Prostate gland (tissue), 2 donors: ENCODE measurements at regions not wholly inside any gene's neighbourhood (a gene's known extent, or its start where the extent isn't known, plus 50 kb on each side); places are given as distances from the start of the nearest gene placed in this dataset.

Source experiments
- DNase-seq: peaks from one replicate; pipeline ENCODE4 v3.0.0-alpha.2; 2019; ENCODE audit warnings: low spot score
- H3K27ac ChIP-seq, 2 donors: fragments of 200-600 bp; sonication (generic); 2 replicates each; pipeline ENCODE4 v1.5.1; 2017 to 2019
- H3K27me3 ChIP-seq: fragments of 200-600 bp; sonication (generic); replicated peaks from 2 replicates; pipeline ENCODE4 v1.5.1; 2019; ENCODE audit not compliant: insufficient read depth
- H3K36me3 ChIP-seq, 2 donors: fragments of 200-600 bp; sonication (generic); 1 replicate in 1 of 2; 2 replicates in 1 of 2; pipeline versions ENCODE4 v1.5.1 to v1.8.1; 2017 to 2019
- H3K4me1 ChIP-seq: fragments of 200-600 bp; sonication (generic); replicated peaks from 2 replicates; pipeline ENCODE4 v1.5.1; 2019
- H3K4me3 ChIP-seq, 2 donors: fragments of 200-600 bp; sonication (generic); 2 replicates each; pipeline ENCODE4 v1.5.1; 2017 to 2019
- H3K9me3 ChIP-seq: fragments of 200-600 bp; sonication (generic); 2 replicates; pipeline ENCODE4 v1.5.1; 2017
- CTCF ChIP-seq, 4 experiments: fragments of 200-600 bp in 2 of 4; fragments of 450-650 bp in 2 of 4; sonication (generic) in 2 of 4; IDR thresholded peaks; 1 replicate in 3 of 4; 2 replicates in 1 of 4; pipeline ENCODE4 v1.5.1; 2016 to 2019; ENCODE audit warnings: antibody characterized with exemption in 4 of 4, mild to moderate bottlenecking in 2 of 4, moderate library complexity in 2 of 4
- POLR2A ChIP-seq: fragments of 450-650 bp; IDR thresholded peaks from one replicate; pipeline ENCODE4 v1.6.1; 2016; ENCODE audit warnings: antibody characterized with exemption, mild to moderate bottlenecking
- POLR2AphosphoS5 ChIP-seq: sonication (generic); formaldehyde crosslinking; IDR thresholded peaks from one replicate; pipeline ENCODE4 v1.6.1; 2017; ENCODE audit warnings: antibody characterized with exemption
- WGBS: methylation state at CpG from one replicate; pipeline ENCODE4 v1.1.5; 2018; 5-methylcytosine and 5-hydroxymethylcytosine counted together
- intact Hi-C: fragments of 100-400 bp; cut with DNase I; formaldehyde crosslinking; loops from one replicate; pipeline ENCODE4 v1.14.2; 2022

- no peaks in the 10 kb centered on the region for H3K4me1 ChIP-seq
These were observed 179.1 kb downstream of the NSUN3 start for GRCh38 chr3:94241986-94242385.

GRCh38 chr3:94246171-94246570 is 183.3 kb downstream of the NSUN3 start:
- no peak overlapping the region for H3K4me3 ChIP-seq
- intact Hi-C loops = no loop called here
- TF ChIP-seq POLR2A (no peak), POLR2AphosphoS5 (no peak), CTCF (IDR thresholded peaks at IDR 0.05) (no peak)
- DNase-seq = no peak
- H3K27ac ChIP-seq = no peak overlapping the region
- WGBS = 7% methylated on average over 4 of the region's 4 CpGs
- H3K36me3 ChIP-seq = no peaks in the 10 kb centered on the region
- no peaks in the 10 kb centered on the region for H3K27me3 ChIP-seq
- H3K4me1 ChIP-seq = no peaks in the 10 kb centered on the region
- H3K9me3 ChIP-seq = no peaks in the 10 kb centered on the region

More at GRCh38 chr3:94241986-94242385, 179.1 kb downstream of the NSUN3 start:
- no peaks in the 10 kb centered on the region for H3K9me3 ChIP-seq
- DNase-seq = no peak
- H3K36me3 ChIP-seq = no peaks in the 10 kb centered on the region
- intact Hi-C loops = no loop called here
- H3K27me3 ChIP-seq = no peaks in the 10 kb centered on the region
- H3K27ac ChIP-seq = no peak overlapping the region
- 88% methylated on average over 3 of the region's 3 CpGs for WGBS
- no peak overlapping the region for H3K4me3 ChIP-seq
- TF ChIP-seq CTCF (IDR thresholded peaks at IDR 0.05) (no peak), POLR2AphosphoS5 (no peak), POLR2A (no peak)

DNA sequence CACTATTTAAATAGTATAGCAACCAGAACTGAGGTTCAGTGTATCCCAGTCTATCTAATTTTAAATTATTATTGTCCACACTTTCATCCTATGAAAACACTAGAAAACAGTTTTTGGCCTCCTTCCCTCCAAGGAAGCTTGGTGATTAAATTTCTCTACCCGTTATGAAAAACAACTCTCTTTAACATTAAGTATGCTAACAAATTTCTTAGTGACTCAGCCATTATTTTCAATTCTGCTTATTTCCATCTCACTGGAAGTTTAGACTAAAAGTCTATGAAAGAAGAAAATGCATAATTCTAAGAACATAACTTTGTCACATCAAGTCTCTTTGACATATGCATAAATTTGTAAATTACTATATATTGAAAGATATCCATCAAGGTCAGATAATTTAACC is 185.2 kb downstream of the NSUN3 start:
- H3K9me3 ChIP-seq = no peaks in the 10 kb centered on the region
- no peaks in the 10 kb centered on the region for H3K4me1 ChIP-seq
- TF ChIP-seq POLR2A (no peak), CTCF (IDR thresholded peaks at IDR 0.05) (no peak), POLR2AphosphoS5 (no peak)
- no peak for DNase-seq
- intact Hi-C loops = no loop called here
- 77% methylated on average over 1 of the region's 1 CpG for WGBS
- no peak overlapping the region for H3K27ac ChIP-seq
- no peaks in the 10 kb centered on the region for H3K27me3 ChIP-seq
- no peaks in the 10 kb centered on the region for H3K36me3 ChIP-seq
- no peak overlapping the region for H3K4me3 ChIP-seq

GRCh38 chr3:94249491-94250079 is 186.7 kb downstream of the NSUN3 start:
- H3K4me3 ChIP-seq = no peak overlapping the region
- no peaks in the 10 kb centered on the region for H3K9me3 ChIP-seq
- peak; percentile 36 for DNase-seq
- peak; percentile 51 to 77 (median 56) for TF ChIP-seq CTCF (IDR thresholded peaks at IDR 0.05)
- TF ChIP-seq POLR2A = no peak
- 63% methylated on average over 5 of the region's 5 CpGs for WGBS
- no peak overlapping the region for H3K27ac ChIP-seq
- no peaks in the 10 kb centered on the region for H3K4me1 ChIP-seq
- intact Hi-C loops = no loop called here
- H3K36me3 ChIP-seq = no peaks in the 10 kb centered on the region
- no peaks in the 10 kb centered on the region for H3K27me3 ChIP-seq

DNA sequence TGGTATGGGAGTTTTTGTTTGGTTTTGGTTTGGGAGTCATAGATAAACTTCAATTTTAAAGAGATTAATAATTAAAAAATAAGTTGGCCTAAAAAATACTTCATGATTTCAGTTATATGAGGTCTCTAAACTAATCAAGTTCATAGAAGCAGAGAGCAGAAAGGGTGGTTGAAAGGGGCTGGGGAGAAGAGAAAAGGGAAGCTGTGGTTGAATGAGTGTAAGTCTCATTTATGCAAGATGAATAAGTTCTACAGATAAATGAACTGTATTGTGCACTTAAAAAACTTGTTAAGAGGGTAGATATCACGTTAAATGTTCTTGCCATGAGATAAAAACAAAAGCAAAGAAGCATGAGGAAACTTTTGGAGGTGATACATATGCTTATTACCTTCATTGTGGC is 188.7 kb downstream of the NSUN3 start:
- H3K9me3 ChIP-seq = no peaks in the 10 kb centered on the region
- DNase-seq = no peak
- WGBS = 87% methylated on average over 1 of the region's 1 CpG
- H3K27me3 ChIP-seq = no peaks in the 10 kb centered on the region
- H3K4me1 ChIP-seq = no peaks in the 10 kb centered on the region
- no peak for TF ChIP-seq CTCF (IDR thresholded peaks at IDR 0.05)
- TF ChIP-seq POLR2AphosphoS5 = no peak
- no peak for TF ChIP-seq POLR2A
- no peak overlapping the region for H3K27ac ChIP-seq
- no peaks in the 10 kb centered on the region for H3K36me3 ChIP-seq
- H3K4me3 ChIP-seq = no peak overlapping the region
- intact Hi-C loops = no loop called here
